ENCODE measurements at regions not wholly inside any gene's neighbourhood (a gene's known extent, or its start where the extent isn't known, plus 50 kb on each side); places are given as distances from the start of the nearest gene placed in this dataset.

GRCh38 chr5:4651806-4652565 is 488.1 kb upstream of the ADAMTS16 start:
- Mint-ChIP-seq H3K4me1 (ENCODE audit: low read depth in 2 of 2) (no peaks in the 10 kb centered on the region), H3K27ac (no peak overlapping the region), H3K9me3 (peaks cover 17% of the 10 kb centered on the region), H3K27me3 (no peaks in the 10 kb centered on the region), H3K4me3 (no peak overlapping the region), H3K36me3 (peaks cover 5% of the 10 kb centered on the region)
- DNase-seq (ENCODE audit: low spot score), result no peak
- ATAC-seq, result no peak

- no peak overlapping the region for H3K4me3 Mint-ChIP-seq
- no peaks in the 10 kb centered on the region for H3K4me1 Mint-ChIP-seq (ENCODE audit: low read depth in 2 of 2)
- no peak overlapping the region for H3K27ac Mint-ChIP-seq
- no peak for ATAC-seq
- peaks cover 21% of the 10 kb centered on the region for H3K9me3 Mint-ChIP-seq
- H3K27me3 Mint-ChIP-seq, result no peaks in the 10 kb centered on the region
- H3K36me3 Mint-ChIP-seq, result peaks cover 10% of the 10 kb centered on the region
- no peak for DNase-seq (ENCODE audit: low spot score)
Observed at GRCh38 chr5:4653475-4653874, 486.7 kb upstream of the ADAMTS16 start.

DNA sequence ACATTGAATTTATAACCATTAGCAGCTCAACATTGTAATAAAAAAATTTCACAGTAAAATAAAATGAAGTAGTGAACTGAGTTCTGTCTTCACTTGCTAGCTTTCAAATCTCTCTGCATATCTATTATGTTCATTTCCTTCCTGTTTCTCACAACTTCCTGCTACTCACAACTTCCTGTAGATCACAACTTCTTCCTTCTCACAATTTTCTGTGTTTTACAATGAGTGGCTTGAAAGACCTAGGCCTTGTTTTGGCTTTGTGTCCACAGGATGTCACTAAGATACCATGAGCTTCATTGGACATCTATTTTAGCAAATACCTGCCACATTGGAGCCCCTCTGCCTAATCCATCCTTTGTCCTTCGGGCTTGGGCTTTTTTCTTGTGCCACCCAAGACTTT is 480.3 kb upstream of the ADAMTS16 start:
- Mint-ChIP-seq H3K27ac (no peak overlapping the region), H3K27me3 (no peaks in the 10 kb centered on the region), H3K4me3 (no peak overlapping the region), H3K36me3 (peaks cover 7% of the 10 kb centered on the region), H3K4me1 (ENCODE audit: low read depth in 2 of 2) (no peaks in the 10 kb centered on the region), H3K9me3 (peaks cover 21% of the 10 kb centered on the region)
- DNase-seq (ENCODE audit: low spot score), result no peak
- ATAC-seq, result no peak

GRCh38 chr5:4661326-4661725 is 478.8 kb upstream of the ADAMTS16 start:
- DNase-seq (ENCODE audit: low spot score), result no peak
- Mint-ChIP-seq H3K36me3 (peaks cover 7% of the 10 kb centered on the region), H3K27me3 (no peaks in the 10 kb centered on the region), H3K27ac (no peak overlapping the region), H3K9me3 (peaks cover 19% of the 10 kb centered on the region), H3K4me1 (ENCODE audit: low read depth in 2 of 2) (no peaks in the 10 kb centered on the region), H3K4me3 (no peak overlapping the region)
- no peak for ATAC-seq

GRCh38 chr5:4661836-4662235 is 478.3 kb upstream of the ADAMTS16 start:
- DNase-seq (ENCODE audit: low spot score) (no peak), ATAC-seq (no peak)
- H3K36me3 Mint-ChIP-seq, result peaks cover 7% of the 10 kb centered on the region
- no peak overlapping the region for H3K4me3 Mint-ChIP-seq
- no peaks in the 10 kb centered on the region for H3K27me3 Mint-ChIP-seq
- no peaks in the 10 kb centered on the region for H3K4me1 Mint-ChIP-seq (ENCODE audit: low read depth in 2 of 2)
- H3K9me3 Mint-ChIP-seq, result peaks cover 16% of the 10 kb centered on the region
- no peak overlapping the region for H3K27ac Mint-ChIP-seq

GRCh38 chr5:4662756-4663155 is 477.4 kb upstream of the ADAMTS16 start:
- H3K36me3 Mint-ChIP-seq, result peaks cover 7% of the 10 kb centered on the region
- no peaks in the 10 kb centered on the region for H3K27me3 Mint-ChIP-seq
- ATAC-seq, result no peak
- no peaks in the 10 kb centered on the region for H3K4me1 Mint-ChIP-seq (ENCODE audit: low read depth in 2 of 2)
- H3K27ac Mint-ChIP-seq, result no peak overlapping the region
- H3K4me3 Mint-ChIP-seq, result no peak overlapping the region
- peaks cover 18% of the 10 kb centered on the region for H3K9me3 Mint-ChIP-seq
- DNase-seq (ENCODE audit: low spot score), result no peak

DNA sequence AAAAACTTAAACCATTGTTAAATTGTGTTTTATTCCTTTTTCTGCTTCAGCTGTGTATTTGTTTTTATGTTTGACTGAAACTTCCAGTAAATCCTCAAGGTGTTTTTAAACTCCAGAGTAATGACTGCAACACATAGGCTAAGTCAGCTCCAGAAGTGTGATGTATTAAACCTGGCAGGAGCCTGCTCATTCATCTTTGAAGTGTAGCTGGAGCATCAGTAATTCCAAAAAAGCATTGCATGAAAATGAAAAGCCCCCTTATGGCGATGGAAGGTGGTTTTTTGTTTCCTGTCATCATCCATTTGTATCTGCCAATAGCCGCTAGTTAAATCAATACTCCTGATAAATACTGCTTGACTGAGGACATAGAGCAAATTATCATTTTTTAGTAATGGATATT is 474.2 kb upstream of the ADAMTS16 start:
- Mint-ChIP-seq H3K9me3 (peaks cover 10% of the 10 kb centered on the region), H3K27me3 (no peaks in the 10 kb centered on the region), H3K4me1 (ENCODE audit: low read depth in 2 of 2) (no peaks in the 10 kb centered on the region), H3K27ac (no peak overlapping the region), H3K4me3 (no peak overlapping the region), H3K36me3 (no peaks in the 10 kb centered on the region)
- DNase-seq (ENCODE audit: low spot score), result no peak
- no peak for ATAC-seq

GRCh38 chr5:4674166-4674565 is 466.0 kb upstream of the ADAMTS16 start:
- Mint-ChIP-seq H3K4me3 (no peak overlapping the region), H3K36me3 (no peaks in the 10 kb centered on the region), H3K27me3 (no peaks in the 10 kb centered on the region), H3K4me1 (ENCODE audit: low read depth in 2 of 2) (no peaks in the 10 kb centered on the region), H3K27ac (no peak overlapping the region), H3K9me3 (peaks cover 15% of the 10 kb centered on the region)
- DNase-seq (ENCODE audit: low spot score) (no peak), ATAC-seq (no peak)

DNA sequence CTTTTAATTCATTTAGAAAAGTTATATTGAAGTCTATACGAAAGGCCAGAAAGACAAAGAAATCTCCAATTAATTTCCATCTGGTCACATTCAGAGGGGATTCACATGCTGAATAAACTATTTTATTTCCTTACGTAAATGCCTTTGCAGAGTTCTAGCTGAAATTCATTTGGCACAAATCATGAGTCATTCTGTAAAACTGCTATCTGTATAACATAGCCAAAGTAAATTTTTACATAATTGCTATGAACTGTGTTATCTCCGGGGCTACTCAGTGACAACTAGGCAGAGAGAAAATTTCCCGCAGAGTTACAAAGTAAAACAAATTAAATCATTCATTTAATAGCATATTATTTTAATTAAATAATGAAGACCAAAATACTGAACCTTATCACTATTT is 463.2 kb upstream of the ADAMTS16 start:
- Mint-ChIP-seq H3K27me3 (no peaks in the 10 kb centered on the region), H3K27ac (no peak overlapping the region), H3K4me1 (ENCODE audit: low read depth in 2 of 2) (no peaks in the 10 kb centered on the region), H3K36me3 (peaks cover 4% of the 10 kb centered on the region), H3K4me3 (no peak overlapping the region), H3K9me3 (peaks cover 12% of the 10 kb centered on the region)
- ATAC-seq (no peak), DNase-seq (ENCODE audit: low spot score) (no peak)

DNA sequence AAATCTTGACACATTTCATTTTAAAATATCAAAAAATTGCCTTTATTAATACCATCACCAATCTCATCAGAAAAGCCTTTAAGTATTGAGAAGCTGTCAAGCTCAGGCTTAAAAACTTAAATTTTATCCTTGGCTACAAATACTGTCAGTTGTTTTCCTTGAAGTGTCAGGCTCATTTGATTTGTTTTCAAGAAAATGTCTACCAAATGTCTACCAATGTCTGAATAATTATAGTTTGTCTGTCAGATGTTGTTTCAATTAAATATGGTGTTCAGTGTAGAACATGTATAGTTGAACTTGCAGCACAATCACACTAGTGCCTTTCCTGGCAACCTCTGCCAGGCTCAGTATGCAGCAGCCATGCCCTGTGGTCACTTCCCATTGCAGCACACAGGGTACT is 455.2 kb upstream of the ADAMTS16 start:
- Mint-ChIP-seq H3K27ac (no peak overlapping the region), H3K27me3 (no peaks in the 10 kb centered on the region), H3K36me3 (peaks cover 4% of the 10 kb centered on the region), H3K9me3 (peaks cover 7% of the 10 kb centered on the region), H3K4me1 (ENCODE audit: low read depth in 2 of 2) (no peaks in the 10 kb centered on the region), H3K4me3 (no peak overlapping the region)
- DNase-seq (ENCODE audit: low spot score) (no peak), ATAC-seq (no peak)

DNA sequence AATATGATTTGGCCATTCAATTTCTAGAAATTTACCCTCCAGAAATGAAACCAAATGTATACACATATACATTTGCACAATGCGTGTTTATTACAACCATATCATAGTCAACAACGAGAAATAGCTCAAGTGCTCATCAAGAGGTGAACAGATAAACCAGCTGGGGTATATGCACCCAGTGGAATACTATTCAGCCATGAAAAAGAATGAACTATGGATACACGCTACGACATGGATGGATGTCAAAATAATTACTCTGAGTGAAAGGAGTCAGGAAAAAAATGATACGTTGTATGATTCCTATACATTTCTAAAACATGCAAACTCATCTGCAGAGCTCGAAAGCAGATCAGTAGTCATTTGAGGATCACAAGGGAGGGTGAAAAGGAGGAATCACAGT is 441.5 kb upstream of the ADAMTS16 start:
- no peaks in the 10 kb centered on the region for H3K27me3 Mint-ChIP-seq
- no peaks in the 10 kb centered on the region for H3K4me1 Mint-ChIP-seq (ENCODE audit: low read depth in 2 of 2)
- DNase-seq (ENCODE audit: low spot score), result no peak
- H3K36me3 Mint-ChIP-seq, result peaks cover 10% of the 10 kb centered on the region
- H3K27ac Mint-ChIP-seq, result no peak overlapping the region
- H3K9me3 Mint-ChIP-seq, result peaks cover 3% of the 10 kb centered on the region
- no peak overlapping the region for H3K4me3 Mint-ChIP-seq
- ATAC-seq, result no peak

DNA sequence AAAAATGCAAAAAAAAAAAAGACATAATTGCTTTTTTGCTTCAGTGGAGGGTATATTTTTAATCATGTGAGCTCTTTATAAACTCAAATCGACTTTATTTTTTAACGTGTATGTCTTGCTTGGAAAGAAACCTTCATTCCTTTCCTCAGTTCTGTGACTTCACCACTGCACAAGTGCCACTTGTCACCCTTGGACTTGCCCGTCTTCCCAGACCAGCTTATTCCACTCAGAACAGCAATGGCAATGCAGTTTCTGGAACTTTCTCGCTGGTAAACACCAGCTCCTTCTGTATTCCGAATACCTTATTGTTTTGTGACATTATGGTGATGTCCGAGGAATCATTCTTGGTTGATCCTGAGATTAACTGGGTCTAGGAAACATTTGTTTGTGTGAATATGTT is 440.5 kb upstream of the ADAMTS16 start:
- H3K36me3 Mint-ChIP-seq, result peaks cover 10% of the 10 kb centered on the region
- DNase-seq (ENCODE audit: low spot score) (no peak), ATAC-seq (no peak)
- no peaks in the 10 kb centered on the region for H3K27me3 Mint-ChIP-seq
- peaks cover 3% of the 10 kb centered on the region for H3K9me3 Mint-ChIP-seq
- H3K27ac Mint-ChIP-seq, result no peak overlapping the region
- H3K4me1 Mint-ChIP-seq (ENCODE audit: low read depth in 2 of 2), result no peaks in the 10 kb centered on the region
- H3K4me3 Mint-ChIP-seq, result no peak overlapping the region

DNA sequence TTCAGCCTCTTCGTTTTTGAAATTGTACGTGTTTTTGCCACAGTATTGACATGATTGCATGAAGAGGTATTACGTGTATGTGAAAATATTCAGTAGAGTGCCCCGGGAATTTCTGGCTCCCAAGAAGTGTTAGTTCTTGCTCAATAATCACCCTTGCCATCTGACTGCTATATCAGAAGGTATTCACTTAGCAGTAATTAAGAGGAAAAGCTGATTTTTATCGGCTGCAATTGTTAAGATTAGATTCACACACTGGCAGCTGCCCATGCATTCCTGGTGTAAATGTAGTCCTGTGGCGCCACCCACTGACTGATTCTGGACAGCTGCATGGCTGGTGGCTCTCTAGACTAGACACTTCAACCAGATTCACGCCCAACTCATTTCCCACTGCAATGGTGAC is 440.1 kb upstream of the ADAMTS16 start:
- Mint-ChIP-seq H3K9me3 (peaks cover 3% of the 10 kb centered on the region), H3K27me3 (no peaks in the 10 kb centered on the region), H3K27ac (no peak overlapping the region), H3K36me3 (peaks cover 10% of the 10 kb centered on the region), H3K4me1 (ENCODE audit: low read depth in 2 of 2) (no peaks in the 10 kb centered on the region), H3K4me3 (no peak overlapping the region)
- ATAC-seq (no peak), DNase-seq (ENCODE audit: low spot score) (no peak)

GRCh38 chr5:4700871-4701270 is 439.3 kb upstream of the ADAMTS16 start:
- no peak for DNase-seq (ENCODE audit: low spot score)
- Mint-ChIP-seq H3K4me1 (ENCODE audit: low read depth in 2 of 2) (no peaks in the 10 kb centered on the region), H3K27ac (no peak overlapping the region), H3K9me3 (peaks cover 3% of the 10 kb centered on the region), H3K4me3 (no peak overlapping the region), H3K27me3 (no peaks in the 10 kb centered on the region), H3K36me3 (peaks cover 6% of the 10 kb centered on the region)
- ATAC-seq, result no peak

- peaks cover 6% of the 10 kb centered on the region for H3K36me3 Mint-ChIP-seq
- H3K4me1 Mint-ChIP-seq (ENCODE audit: low read depth in 2 of 2), result no peaks in the 10 kb centered on the region
- peaks cover 2% of the 10 kb centered on the region for H3K9me3 Mint-ChIP-seq
- H3K27me3 Mint-ChIP-seq, result no peaks in the 10 kb centered on the region
- H3K4me3 Mint-ChIP-seq, result no peak overlapping the region
- ATAC-seq (no peak), DNase-seq (ENCODE audit: low spot score) (no peak)
- no peak overlapping the region for H3K27ac Mint-ChIP-seq
Observed at GRCh38 chr5:4703931-4704458, 436.1 kb upstream of the ADAMTS16 start.
